Thymus (tissue), 11 donors: ENCODE measurements at regions not wholly inside any gene's neighbourhood (a gene's known extent, or its start where the extent isn't known, plus 50 kb on each side); places are given as distances from the start of the nearest gene placed in this dataset.
"Not testable (repeated sequence)": the region's sequence is repeated elsewhere in the genome, so short reads cannot be mapped to it uniquely, and the experiment has no call there.

ENCODE experiments used
- DNase-seq, 9 donors: peaks; one replicate each; pipeline ENCODE4 v3.0.0-alpha.2; 2013; ENCODE audit warnings: low spot score in 9 of 9, low read depth in 6 of 9, missing footprints in 1 of 9
- H3K27ac ChIP-seq, 2 donors: one replicate each; pipeline ENCODE4 v1.5.1; 2013; ENCODE audit warnings: control low read depth in 1 of 2, low read depth in 1 of 2, low read length in 1 of 2, mild to moderate bottlenecking in 1 of 2, moderate library complexity in 1 of 2
- H3K27me3 ChIP-seq, 2 donors: one replicate each; pipeline ENCODE4 v1.5.1; 2013; ENCODE audit warnings: low read length in 1 of 2; ENCODE audit not compliant: control insufficient read depth in 2 of 2, insufficient read depth in 1 of 2
- H3K36me3 ChIP-seq, 2 donors: one replicate each; pipeline ENCODE4 v1.5.1; 2013; ENCODE audit warnings: low read length in 1 of 2, mild to moderate bottlenecking in 1 of 2, moderate library complexity in 1 of 2; ENCODE audit not compliant: control insufficient read depth in 2 of 2, insufficient read depth in 2 of 2
- H3K4me1 ChIP-seq, 2 donors: one replicate each; pipeline ENCODE4 v1.5.1; 2013; ENCODE audit warnings: low read length in 2 of 2; ENCODE audit not compliant: control insufficient read depth in 2 of 2, insufficient read depth in 2 of 2
- H3K4me3 ChIP-seq, 2 donors: one replicate each; pipeline ENCODE4 v1.5.1; 2013; ENCODE audit warnings: low read length in 2 of 2, control low read depth in 1 of 2, mild to moderate bottlenecking in 1 of 2
- H3K9me3 ChIP-seq, 2 donors: one replicate each; pipeline ENCODE4 v1.5.1; 2013; ENCODE audit warnings: low read length in 1 of 2, mild to moderate bottlenecking in 1 of 2; ENCODE audit not compliant: control insufficient read depth in 2 of 2, insufficient read depth in 1 of 2
- WGBS: extraction: QIAGEN DNeasy Blood & Tissue Kit; methylation state at CpG from one replicate; pipeline ENCODE4 v1.1.7; 2013; 5-methylcytosine and 5-hydroxymethylcytosine counted together
- donor health status: healthy.

DNA sequence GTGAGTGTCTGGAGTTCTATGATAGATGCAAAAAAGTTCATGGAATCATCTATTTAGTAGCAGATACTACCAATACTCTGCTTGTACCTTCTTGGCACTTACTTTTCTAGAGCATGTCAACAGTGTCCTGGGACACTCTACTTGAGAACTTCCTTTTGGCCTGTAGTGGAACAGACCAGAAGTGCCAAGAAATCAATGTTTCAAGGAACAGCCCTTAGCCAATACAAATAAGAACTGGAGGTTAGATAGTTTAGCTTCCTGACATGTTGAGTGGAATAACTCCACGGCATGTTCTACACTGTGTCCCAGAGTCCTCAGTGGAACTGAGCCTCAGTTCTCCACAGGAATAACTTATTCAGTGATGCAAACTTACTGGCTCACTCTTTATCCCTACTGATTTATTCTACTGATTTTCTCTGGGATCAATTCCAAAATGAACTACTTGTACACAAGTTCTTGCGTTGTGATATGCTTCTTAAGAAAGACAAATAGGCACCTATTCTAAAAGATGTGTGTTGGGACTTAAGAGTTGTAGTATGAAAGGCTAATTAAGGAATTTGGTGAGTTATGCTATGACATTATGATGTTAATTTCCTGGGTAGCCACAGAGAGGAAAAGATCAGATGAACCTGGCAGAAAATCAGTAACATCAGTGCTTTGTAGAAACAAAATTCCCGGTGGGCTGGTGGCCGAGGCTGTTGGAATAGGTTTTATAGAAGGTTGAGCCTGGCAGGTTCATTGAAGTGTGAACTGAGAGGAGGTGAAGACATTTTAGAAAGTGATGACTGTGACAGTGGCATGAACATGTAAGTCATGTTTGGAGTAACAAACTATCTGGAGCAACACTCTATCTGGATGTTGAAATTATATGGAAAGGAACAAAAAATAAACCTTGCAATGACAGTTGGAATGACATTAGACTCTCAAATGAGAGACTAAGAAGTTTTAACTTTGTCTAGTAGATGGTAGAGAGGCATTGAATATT, 101.8 kb upstream of the RBMS3 start:
- 94% methylated on average over 4 of the region's 4 CpGs for WGBS

GRCh38 chr3:29181149-29181780, 99.6 kb upstream of the RBMS3 start:
- Histone ChIP-seq H3K9me3 (no peaks in the 10 kb centered on the region), H3K27me3 (no peaks in the 10 kb centered on the region), H3K4me3 (no peak overlapping the region), H3K27ac (no peak overlapping the region), H3K4me1 (no peaks in the 10 kb centered on the region), H3K36me3 (no peaks in the 10 kb centered on the region)
- no peak for DNase-seq
- WGBS = 91% methylated on average over 7 of the region's 7 CpGs

More for the DNA sequence above, 101.8 kb upstream of the RBMS3 start:
- no peak overlapping the region for H3K27ac ChIP-seq
- DNase-seq = no peak
- H3K4me3 ChIP-seq = no peak overlapping the region
- H3K9me3 ChIP-seq = no peaks in the 10 kb centered on the region
- no peaks in the 10 kb centered on the region for H3K36me3 ChIP-seq
- H3K27me3 ChIP-seq = no peaks in the 10 kb centered on the region
- no peaks in the 10 kb centered on the region for H3K4me1 ChIP-seq

DNA sequence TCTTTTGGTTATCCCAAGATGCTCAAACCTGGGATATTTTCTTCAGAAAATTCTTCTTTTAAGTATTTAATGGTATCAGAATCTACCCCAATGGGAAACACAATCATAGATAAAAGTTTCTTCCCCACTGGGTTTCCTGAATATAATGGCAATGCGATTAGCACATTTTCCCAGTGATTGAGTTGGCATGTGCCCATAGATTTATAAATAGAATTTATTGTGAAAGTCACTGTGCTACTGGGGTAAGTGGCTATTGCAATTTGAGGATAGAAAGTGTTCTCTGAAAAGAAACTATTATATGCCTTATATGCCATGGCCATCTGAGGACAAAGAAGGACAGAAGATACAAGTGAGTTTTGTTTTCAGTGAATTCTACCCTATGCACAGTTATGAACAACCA, 99.0 kb upstream of the RBMS3 start:
- Histone ChIP-seq H3K9me3 (no peaks in the 10 kb centered on the region), H3K4me1 (no peaks in the 10 kb centered on the region), H3K4me3 (no peak overlapping the region), H3K27ac (no peak overlapping the region), H3K36me3 (no peaks in the 10 kb centered on the region), H3K27me3 (no peaks in the 10 kb centered on the region)
- DNase-seq = no peak
- 92% methylated on average over 1 of the region's 1 CpG for WGBS

DNA sequence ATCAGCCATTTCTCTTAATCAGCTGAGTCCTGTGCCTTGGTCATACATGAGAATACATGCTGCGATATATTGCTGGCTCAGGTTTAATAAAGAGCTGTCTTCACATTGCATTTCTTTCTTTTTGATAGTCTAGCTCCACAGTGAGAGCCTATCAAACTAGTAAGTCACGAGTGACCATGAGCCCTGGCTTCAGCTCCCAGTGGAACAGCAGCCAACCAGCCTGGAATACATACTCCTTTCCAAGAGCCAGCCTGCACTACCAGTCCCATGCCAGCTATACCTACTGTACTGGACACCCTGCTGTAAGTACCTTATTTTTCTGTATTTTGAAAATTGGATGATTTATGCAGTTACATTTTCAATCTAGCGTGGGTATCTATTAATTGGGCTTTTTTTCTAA, 98.0 kb upstream of the RBMS3 start:
- not testable (repeated sequence) for H3K27ac ChIP-seq, H3K9me3 ChIP-seq, DNase-seq, H3K36me3 ChIP-seq, H3K27me3 ChIP-seq, H3K4me3 ChIP-seq, H3K4me1 ChIP-seq
- WGBS = 83% methylated on average over 3 of the region's 3 CpGs

- Histone ChIP-seq H3K9me3 (no peaks in the 10 kb centered on the region), H3K4me3 (no peak overlapping the region), H3K36me3 (no peaks in the 10 kb centered on the region), H3K4me1 (no peaks in the 10 kb centered on the region), H3K27me3 (no peaks in the 10 kb centered on the region), H3K27ac (no peak overlapping the region)
- 96% methylated on average over 8 of the region's 8 CpGs for WGBS
- no peak for DNase-seq
Observed at GRCh38 chr3:29183346-29184087, 97.4 kb upstream of the RBMS3 start.

DNA sequence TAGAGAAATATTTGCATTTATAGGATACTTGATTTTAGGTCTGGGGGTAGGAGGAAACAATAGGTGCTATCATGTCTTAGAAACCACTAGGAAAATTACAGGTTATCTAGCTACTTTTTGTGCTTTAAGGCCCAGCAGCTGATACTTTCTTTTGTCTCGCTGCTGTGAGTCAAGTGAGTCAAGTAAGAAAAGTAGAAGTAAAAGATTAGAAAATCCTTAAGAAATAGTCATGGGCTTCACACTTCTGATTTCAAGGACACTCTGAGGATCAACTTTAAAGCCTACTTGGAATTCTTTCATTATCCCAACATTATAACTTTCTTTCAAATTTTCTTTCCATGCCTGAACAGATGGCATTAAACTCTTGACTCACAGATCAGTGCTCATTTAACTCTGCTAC, 95.2 kb upstream of the RBMS3 start:
- DNase-seq = no peak
- no peak overlapping the region for H3K4me3 ChIP-seq

DNA sequence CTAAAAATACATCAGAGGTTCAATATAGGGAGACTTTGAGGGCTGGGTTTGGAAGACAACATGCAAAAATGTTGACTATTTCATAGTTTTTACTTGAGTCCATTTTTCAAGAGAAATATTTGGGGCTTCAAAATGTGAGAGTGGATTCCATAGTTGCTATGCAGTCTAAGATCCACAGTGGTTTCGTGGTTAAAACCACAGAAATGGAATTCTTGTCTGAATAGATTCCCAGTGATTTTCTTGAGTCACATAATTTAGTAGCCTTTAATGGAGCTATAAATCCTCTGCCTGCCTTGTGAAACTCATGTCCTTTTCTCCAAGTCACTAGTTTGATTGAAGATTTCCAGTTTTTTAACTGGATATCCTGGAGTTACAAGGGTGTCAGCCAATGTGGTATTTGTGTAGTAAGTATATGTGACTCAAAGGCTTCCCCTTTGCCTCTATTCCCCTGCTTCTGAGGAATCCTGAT, 94.7 kb upstream of the RBMS3 start:
- 93% methylated on average over 1 of the region's 1 CpG for WGBS
- DNase-seq = no peak

More for the DNA sequence above, 95.2 kb upstream of the RBMS3 start:
- Histone ChIP-seq H3K9me3 (no peaks in the 10 kb centered on the region), H3K27me3 (no peaks in the 10 kb centered on the region), H3K4me1 (no peaks in the 10 kb centered on the region), H3K36me3 (no peaks in the 10 kb centered on the region), H3K27ac (no peak overlapping the region)
- 93% methylated on average over 1 of the region's 1 CpG for WGBS

DNA sequence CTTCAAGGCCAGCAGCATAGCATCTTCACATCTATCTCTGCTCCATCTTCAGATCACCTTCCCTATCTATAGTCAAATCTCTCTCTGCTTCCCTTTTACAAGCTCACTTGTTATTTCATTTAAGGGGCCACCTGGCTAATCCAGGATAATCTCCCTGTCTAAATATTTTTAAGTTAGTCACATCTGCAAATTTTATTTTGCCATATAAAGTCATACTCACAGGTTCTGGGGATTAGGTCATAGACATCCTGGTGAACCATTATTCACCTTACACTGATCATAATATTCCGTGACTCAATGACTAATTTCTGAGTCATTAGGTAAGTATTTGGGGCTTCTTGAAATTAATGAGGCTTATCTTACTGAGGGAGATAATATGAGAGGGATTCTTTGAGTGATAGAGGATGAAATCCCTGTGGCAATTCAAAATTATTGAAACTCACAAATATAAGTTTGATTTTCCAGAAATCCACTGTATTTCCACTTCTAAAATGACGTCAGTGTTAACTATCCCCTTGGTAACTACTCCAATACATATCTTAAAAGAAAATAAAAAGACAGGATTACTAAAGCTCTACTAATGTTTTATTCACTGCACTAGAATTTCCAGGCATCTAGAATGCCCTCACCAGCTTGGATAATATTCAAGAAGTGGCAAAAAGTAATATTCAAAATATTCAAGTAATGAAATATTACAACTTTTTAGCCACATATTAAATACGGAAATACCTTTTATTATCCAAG, 93.7 kb upstream of the RBMS3 start:
- no peaks in the 10 kb centered on the region for H3K36me3 ChIP-seq
- H3K27me3 ChIP-seq = no peaks in the 10 kb centered on the region
- H3K27ac ChIP-seq = no peak overlapping the region
- H3K9me3 ChIP-seq = no peaks in the 10 kb centered on the region
- WGBS = 79% methylated on average over 3 of the region's 3 CpGs
- H3K4me3 ChIP-seq = no peak overlapping the region
- no peak for DNase-seq
- no peaks in the 10 kb centered on the region for H3K4me1 ChIP-seq

More for the DNA sequence above, 94.7 kb upstream of the RBMS3 start:
- Histone ChIP-seq H3K9me3 (no peaks in the 10 kb centered on the region), H3K4me1 (no peaks in the 10 kb centered on the region), H3K4me3 (no peak overlapping the region), H3K27me3 (no peaks in the 10 kb centered on the region), H3K27ac (no peak overlapping the region), H3K36me3 (no peaks in the 10 kb centered on the region)
